HG02678 (cell line): ENCODE measurements at regions not wholly inside any gene's neighbourhood (a gene's known extent, or its start where the extent isn't known, plus 50 kb on each side); places are given as distances from the start of the nearest gene placed in this dataset.
"Not testable (repeated sequence)": the region's sequence is repeated elsewhere in the genome, so short reads cannot be mapped to it uniquely, and the experiment has no call there.

Experiments
- ATAC-seq: cut with Tn5 transposase; IDR thresholded peaks from one replicate; pipeline ENCODE4 v1.9.1; 2021; ENCODE audit warnings: mild to moderate bottlenecking, moderate library complexity; ENCODE audit not compliant: unreplicated experiment

DNA sequence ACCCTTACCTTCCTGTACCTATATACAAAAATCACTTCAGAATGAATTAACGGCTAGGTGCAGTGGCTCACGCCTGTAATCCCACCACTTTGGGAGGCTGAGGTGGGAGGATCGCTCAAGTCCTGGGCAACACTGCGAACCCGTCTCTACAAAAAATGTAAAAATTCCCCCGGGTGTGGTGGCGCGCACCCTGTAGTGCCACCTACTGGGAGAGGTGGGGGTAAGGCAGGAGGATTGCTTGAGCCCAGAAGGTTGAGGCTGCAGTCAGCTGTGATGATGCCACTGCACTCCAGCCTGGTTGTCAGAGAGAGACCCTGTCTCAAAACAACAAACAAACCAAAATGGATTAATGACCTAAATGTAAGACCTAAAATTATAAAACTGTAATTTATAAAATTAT, 307.6 kb downstream of the SPATA31A1 start:
- not testable (repeated sequence) for ATAC-seq

GRCh38 chr9:39663713-39664112, 308.2 kb downstream of the SPATA31A1 start:
- ATAC-seq, result peak; percentile 76

- ATAC-seq, result not testable (repeated sequence)
These were observed 309.6 kb downstream of the SPATA31A1 start for GRCh38 chr9:39665020-39665419.

DNA sequence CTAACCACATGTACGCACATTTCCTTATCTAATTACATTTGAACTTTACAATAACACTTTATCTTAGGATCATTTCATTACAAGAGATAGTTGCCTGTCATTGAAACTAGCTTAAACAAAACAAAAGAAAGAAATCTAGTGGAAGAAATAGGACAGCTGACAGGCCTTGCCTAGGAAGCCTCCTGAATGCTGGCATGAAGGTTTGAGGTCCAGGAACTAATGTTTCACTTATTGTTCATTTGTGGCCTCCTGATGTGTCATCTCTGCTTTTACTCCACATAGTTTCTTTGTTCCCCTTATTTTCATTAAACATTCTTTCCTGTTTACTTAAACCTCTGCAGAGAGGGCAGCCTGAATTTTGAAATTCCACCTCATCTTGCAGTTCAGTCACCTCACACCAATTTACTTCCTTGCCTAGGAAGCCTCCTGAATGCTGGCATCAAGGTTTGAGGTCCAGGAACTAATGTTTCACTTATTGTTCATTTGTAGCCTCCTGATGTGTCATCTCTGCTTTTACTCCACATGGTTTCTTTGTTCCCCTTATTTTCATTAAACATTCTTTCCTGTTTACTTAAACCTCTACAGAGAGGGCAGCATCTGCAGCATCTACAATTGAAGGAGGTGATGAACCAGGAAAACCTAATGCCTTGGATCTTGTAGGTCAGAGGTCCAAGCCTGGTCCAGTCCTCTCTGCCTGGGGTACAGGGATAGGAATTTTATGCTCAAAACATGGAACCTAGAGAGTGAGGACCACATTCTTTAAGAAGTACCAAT, 319.2 kb downstream of the SPATA31A1 start:
- not testable (repeated sequence) for ATAC-seq

DNA sequence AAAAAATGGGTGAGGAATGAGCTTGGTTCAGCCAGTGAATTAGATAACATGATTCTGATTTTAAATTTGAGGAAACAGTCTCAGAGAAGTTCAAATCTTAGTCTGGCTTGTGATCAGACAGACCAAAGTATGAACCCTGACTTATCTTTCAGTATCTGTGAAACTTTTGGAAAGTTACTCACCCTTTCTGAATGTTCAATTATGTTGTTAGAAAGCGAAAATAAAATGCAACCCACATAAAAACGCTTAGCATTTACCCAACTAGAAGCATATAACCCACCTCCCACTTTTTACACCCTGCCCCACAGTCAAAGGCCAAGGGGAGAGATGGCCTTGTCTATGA, 319.7 kb downstream of the SPATA31A1 start:
- ATAC-seq, result not testable (repeated sequence)

DNA sequence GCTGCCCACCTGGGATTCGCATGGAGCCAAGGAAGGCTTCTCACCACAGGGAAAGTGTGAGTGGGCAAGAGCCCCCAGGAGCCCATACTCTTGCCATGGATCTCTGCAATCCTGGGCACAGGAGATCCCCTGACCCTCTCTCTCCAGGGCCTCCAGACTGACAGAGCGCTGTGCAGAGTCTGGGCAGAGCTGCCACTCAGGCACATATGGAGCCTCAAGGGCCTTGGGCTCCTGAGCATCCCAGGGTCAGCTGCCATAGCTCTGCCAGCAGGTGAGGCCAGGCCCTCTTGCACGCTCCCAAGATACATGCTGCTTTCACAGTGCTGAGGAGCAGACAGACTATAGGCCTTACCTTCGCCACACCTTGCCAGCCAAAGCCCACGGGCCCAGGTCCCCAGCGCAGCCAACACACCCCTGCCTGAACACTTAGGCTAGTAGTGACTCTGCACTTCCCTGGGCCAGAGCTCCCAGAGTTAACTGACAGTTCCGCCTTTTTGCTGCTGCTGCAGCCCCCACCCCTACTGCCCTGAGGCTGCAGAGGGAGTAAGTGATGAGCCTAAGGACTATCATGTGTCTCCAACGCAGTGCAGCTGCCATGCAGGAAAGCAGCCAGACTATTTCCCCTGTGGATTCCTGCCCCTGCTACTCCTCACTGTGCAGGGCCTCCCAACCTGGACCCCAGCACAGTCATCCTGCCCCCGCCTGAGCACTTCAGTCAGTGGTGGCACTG, 323.2 kb downstream of the SPATA31A1 start:
- ATAC-seq, result not testable (repeated sequence)

DNA sequence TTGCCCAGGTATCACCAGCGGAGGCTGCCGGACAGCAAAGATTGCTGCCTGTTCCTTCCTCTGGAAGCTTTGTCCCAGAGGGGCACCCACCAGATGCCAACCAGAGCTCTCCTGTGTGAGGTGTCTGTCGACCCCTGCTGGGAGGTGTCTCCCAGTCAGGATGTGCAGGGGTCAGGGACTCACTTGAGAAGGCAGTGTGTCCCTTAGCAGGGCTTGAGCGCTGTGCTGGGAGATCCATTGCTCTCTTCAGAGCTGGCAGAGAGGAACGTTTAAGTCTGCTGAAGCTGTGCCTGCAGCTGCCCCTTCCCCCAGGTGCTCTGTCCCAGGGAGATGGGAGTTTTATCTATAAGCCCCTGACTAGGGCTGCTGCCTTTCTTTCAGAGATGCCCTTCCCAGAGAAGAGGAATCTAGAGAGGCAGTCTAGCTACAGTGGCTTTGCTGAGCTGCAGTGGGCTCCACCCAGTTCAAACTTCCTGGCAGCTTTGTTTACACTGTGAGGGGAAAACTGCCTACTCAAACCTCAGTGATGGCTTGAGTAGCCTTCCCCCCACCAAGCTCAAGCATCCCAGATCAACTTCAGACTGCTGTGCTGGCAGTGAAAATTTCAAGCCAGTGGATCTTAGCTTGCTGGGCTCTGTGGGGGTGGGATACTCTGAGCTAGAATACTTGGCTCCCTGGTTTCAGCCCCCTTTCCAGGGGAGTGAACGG, 325.4 kb downstream of the SPATA31A1 start:
- not testable (repeated sequence) for ATAC-seq

- ATAC-seq, result not testable (repeated sequence)
These were observed 373.4 kb downstream of the SPATA31A1 start for GRCh38 chr9:39728862-39729261.

DNA sequence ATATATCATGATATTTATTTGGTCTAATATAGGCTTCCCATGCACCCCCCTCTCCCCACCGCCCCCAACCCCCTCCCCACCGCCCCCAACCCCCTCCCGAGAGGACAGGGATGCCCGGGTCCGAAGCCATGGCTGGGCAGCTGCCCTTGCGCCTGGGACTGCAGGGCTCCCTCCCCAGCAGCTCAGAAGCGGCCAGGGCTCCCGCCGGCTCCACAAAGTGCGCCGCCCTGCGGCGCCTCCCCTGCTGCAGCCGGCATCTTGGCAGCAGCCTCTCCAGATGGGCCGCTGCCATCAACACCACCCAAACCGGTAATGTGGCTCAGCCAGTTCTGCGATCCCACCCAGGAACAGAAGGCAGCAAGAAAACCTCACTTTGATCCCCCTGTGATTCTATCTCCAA, 389.4 kb downstream of the SPATA31A1 start:
- not testable (repeated sequence) for ATAC-seq

DNA sequence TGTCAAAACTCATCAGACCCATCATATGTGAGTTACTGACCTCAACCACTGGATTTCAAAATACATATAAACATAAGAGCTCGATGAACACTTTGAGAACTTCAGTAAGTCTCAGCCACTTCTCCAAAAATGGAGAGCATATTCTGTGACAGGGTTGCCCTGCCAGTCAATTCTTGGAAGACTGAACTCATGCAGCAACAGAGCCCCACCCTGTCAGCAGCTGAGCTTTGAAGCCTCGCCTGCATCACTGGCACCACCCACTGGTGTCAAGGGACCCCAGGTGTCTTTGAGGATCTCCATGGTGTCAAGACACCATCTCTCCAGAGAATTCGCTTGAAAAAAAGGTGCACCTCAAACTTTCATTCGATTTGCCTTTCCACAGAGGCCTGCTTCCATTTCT, 420.1 kb downstream of the SPATA31A1 start:
- not testable (repeated sequence) for ATAC-seq

DNA sequence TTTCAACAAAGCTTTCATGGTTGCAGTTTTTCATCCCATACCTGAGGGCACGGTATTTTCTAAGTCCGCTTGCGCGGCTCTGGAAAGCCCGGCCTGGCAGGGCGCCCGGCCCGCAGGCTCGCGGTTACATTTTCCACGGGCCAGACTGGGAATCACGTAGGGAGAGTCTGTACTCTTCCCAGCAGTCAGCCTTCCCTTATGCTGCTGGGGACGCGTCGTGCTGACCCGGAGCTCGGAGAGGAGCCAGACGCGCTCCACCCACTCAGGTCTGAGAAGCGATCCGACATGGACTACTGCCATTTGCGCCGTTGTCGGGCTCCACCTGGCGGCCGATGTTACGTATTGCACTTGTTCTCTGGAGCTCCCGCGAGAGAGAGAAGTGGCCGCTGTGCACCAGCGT, 435.9 kb downstream of the SPATA31A1 start:
- peak; percentile 100 for ATAC-seq

DNA sequence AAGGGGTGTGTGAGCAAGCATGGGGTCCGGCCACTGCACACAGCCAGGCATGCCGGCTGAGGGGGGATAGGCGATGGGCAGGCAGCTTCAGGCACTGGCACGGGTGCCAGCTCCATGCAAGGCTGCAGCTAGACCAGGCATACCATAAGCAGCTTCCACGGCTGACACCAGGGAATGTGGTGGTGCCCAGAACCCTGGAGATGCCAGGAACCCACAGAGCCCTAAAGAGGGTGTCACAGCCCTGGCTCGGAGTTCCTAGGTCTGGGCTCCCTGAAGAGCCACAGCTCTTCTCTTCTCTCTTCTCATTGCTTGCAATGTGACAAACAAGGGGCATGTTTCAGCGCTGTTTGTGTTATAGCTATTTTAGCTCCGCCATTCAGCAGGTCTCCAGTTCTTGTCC, 442.5 kb downstream of the SPATA31A1 start:
- ATAC-seq, result not testable (repeated sequence)

GRCh38 chr9:39799252-39799651, 443.8 kb downstream of the SPATA31A1 start:
- ATAC-seq, result not testable (repeated sequence)

- not testable (repeated sequence) for ATAC-seq
These were observed 447.1 kb downstream of the SPATA31A1 start for GRCh38 chr9:39802561-39802960.

DNA sequence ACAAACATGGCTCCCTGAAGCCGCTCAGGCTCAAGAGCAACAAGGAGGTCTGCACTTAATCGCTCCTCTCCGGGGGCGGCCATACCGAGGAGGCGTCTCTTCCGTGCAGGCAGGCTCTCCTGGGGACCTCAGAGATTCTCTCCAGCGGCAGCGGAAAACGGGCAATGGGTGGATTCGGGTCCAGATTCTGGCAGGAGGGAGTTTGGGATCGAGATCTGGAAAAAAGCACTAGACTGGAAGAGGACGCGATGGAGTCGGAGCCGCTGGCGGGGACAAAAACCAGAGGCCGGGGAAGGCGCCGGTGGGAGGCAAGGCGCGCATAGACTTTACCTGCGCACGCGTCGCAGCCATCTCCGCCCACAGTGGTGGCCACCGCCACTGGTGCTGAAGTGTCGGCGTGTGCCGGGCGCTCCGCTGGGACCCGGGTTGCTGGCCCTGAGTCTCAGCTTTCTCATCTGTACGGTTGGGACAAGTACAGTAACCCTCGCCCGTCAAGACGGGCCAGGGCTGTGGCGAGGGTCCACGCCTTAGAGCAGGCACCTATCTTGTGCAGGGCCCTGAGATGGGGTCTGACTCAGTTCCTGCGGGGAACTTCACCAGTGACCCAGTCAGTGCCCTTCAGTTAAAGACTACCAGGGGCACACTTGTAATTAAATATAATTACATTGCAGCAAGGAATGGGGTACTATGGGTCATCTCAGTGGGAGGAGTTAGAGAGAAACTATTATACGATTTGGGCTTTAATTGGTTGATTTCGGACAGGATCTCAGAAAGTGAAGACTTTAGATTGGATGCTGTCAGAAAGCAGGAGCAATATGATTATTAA, 454.1 kb downstream of the SPATA31A1 start:
- peak; percentile 90 for ATAC-seq

DNA sequence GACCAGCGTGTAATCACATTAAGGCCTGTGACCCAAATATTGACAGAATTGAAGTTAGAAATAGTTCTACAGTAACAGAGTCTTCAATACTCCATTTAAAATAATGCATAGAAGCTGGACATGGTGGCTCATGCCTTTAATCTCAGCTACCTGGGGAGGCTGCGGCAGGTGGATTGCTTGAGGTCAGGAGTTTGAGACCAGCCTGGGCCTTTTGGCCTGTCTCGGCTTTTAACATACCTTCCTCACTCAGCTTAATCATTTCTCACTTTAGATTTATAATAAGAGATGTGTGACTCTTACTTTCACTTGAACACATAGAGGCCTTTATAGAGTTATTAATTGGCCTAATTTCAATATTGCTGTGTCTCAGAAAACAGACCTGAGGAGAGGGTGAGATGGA, 454.9 kb downstream of the SPATA31A1 start:
- ATAC-seq, result not testable (repeated sequence)

DNA sequence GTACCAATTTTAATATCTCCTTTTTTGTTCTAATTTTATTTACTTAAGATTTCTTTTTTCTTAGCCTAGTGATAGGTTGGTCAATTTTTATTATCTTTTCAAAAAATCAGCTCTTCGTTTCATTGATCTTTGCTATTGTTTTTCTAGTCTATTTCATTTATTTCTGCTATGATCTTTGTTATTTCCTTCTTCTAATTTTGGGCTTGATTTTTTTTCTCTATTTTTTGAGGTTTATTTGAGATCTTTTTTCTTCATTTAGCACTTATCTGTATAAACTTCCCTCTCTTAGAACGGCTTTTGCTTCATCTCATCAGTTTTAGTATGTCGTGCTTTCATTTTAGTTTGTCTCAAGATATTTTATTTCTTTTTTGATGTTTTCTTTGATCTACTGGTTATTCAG, 456.1 kb downstream of the SPATA31A1 start:
- not testable (repeated sequence) for ATAC-seq

DNA sequence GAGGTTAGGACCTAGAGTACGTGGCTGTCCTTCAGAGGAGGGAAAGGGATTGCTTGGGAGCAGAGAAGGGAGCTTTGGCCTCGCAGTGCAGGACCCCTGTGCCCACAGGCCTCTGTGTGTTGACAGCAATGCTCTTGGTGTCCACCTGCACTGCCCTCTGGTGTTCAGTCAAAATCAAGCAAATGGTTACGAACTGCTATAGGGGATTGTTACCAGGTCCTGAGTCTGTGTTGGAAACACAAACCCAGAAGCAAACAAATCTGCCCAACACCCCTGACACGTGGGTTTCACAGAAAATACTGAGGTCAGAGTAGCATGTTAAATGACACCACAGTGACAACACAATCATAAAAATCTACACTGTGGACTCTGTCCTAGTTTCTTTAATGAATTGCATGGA, 473.0 kb downstream of the SPATA31A1 start:
- not testable (repeated sequence) for ATAC-seq
